HCT116 (cell line): ENCODE measurements at regions not wholly inside any gene's neighbourhood (a gene's known extent, or its start where the extent isn't known, plus 50 kb on each side); places are given as distances from the start of the nearest gene placed in this dataset.

Experiments used
- EZH2 ChIP-seq: fragments of 200-600 bp; sonication (generic); IDR thresholded peaks from 2 replicates; pipeline ENCODE4 v1.6.1; 2017; ENCODE audit warnings: antibody characterized with exemption, mixed run types
- POLR2A ChIP-seq: IDR thresholded peaks from 2 replicates; pipeline ENCODE4 v1.7.0; 2011; ENCODE audit warnings: borderline replicate concordance; ENCODE audit not compliant: insufficient read depth, insufficient read length; ENCODE audit errors: extremely low read depth
- POLR2AphosphoS5 ChIP-seq: IDR thresholded peaks from 2 replicates; pipeline ENCODE4 v1.6.1; 2011; ENCODE audit warnings: mild to moderate bottlenecking, low read depth, low read length, moderate library complexity
- RAD21 ChIP-seq: IDR thresholded peaks from 2 replicates; pipeline ENCODE4 v1.6.1; 2012; ENCODE audit warnings: low read depth, mild to moderate bottlenecking
- SP1 ChIP-seq: IDR thresholded peaks from 2 replicates; pipeline ENCODE4 v1.6.1; 2012; ENCODE audit warnings: low read depth
- SRF ChIP-seq: IDR thresholded peaks from 2 replicates; pipeline ENCODE4 v1.6.1; 2012; ENCODE audit warnings: low read depth
- TCF7L2 ChIP-seq: IDR thresholded peaks from 2 replicates; pipeline ENCODE4 v1.7.0; 2011; ENCODE audit warnings: borderline replicate concordance, inconsistent platforms; ENCODE audit not compliant: insufficient read depth, insufficient read length; ENCODE audit errors: extremely low read depth
- TF ChIP-seq, protein P1 (sequence below), 3 experiments: fragments of 200-600 bp in 1 of 3; sonication (generic) in 1 of 3; IDR thresholded peaks in 2 of 3; conservative IDR thresholded peaks in 1 of 3; 2 replicates each; pipeline ENCODE4 v1.5.1; 2012 to 2017; ENCODE audit warnings: low read depth in 2 of 3, low read length in 2 of 3, antibody characterized with exemption in 1 of 3, borderline replicate concordance in 1 of 3, control low read depth in 1 of 3, mild to moderate bottlenecking in 1 of 3, mixed read lengths in 1 of 3, mixed run types in 1 of 3, moderate library complexity in 1 of 3; ENCODE audit not compliant: insufficient read depth in 1 of 3
- TF ChIP-seq, protein P2 (sequence below): IDR thresholded peaks from 2 replicates; pipeline ENCODE4 v1.6.1; 2011; ENCODE audit warnings: mild to moderate bottlenecking, low read length, moderate library complexity; ENCODE audit not compliant: insufficient replicate concordance; ENCODE audit errors: extremely low read depth
- TF ChIP-seq, protein P3 (sequence below): IDR thresholded peaks from 2 replicates; pipeline ENCODE4 v1.6.1; 2012
- TF ChIP-seq, protein P4 (sequence below): IDR thresholded peaks from 2 replicates; pipeline ENCODE4 v1.6.1; 2012; ENCODE audit warnings: low read depth

DNA sequence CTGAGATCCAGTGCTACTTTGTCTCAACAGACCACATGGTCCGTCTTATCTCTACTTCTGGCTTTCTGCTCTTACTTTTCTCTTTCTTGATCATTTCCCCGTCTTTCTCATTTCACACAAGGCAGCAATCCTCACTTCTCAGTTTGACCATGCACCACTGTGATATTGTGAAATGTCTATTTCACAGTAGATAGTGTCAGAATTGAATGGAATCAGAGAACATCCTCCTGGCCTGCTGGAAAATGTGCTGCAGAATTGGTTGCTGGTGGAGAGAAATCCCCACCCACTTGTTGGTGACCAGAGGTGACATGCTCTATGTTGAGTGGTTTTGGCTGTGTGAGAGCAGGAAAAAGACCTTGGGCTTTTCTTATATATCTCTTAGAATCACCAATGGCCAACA lies 57.8 kb upstream of the RCN1 start:
- TF ChIP-seq, protein P1, sequence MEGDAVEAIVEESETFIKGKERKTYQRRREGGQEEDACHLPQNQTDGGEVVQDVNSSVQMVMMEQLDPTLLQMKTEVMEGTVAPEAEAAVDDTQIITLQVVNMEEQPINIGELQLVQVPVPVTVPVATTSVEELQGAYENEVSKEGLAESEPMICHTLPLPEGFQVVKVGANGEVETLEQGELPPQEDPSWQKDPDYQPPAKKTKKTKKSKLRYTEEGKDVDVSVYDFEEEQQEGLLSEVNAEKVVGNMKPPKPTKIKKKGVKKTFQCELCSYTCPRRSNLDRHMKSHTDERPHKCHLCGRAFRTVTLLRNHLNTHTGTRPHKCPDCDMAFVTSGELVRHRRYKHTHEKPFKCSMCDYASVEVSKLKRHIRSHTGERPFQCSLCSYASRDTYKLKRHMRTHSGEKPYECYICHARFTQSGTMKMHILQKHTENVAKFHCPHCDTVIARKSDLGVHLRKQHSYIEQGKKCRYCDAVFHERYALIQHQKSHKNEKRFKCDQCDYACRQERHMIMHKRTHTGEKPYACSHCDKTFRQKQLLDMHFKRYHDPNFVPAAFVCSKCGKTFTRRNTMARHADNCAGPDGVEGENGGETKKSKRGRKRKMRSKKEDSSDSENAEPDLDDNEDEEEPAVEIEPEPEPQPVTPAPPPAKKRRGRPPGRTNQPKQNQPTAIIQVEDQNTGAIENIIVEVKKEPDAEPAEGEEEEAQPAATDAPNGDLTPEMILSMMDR (IDR thresholded peaks at IDR 0.05 in 2 of 3, conservative IDR thresholded peaks at IDR 0.05 in 1 of 3; ENCODE audit: borderline replicate concordance in 1 of 3, insufficient read depth in 1 of 3, low read depth in 2 of 3, low read length in 2 of 3), result no peak
- TF ChIP-seq EZH2 (no peak), POLR2AphosphoS5 (no peak), SP1 (no peak), TCF7L2 (no peak), POLR2A (no peak), SRF (no peak), RAD21 (no peak)
- TF ChIP-seq, protein P2, sequence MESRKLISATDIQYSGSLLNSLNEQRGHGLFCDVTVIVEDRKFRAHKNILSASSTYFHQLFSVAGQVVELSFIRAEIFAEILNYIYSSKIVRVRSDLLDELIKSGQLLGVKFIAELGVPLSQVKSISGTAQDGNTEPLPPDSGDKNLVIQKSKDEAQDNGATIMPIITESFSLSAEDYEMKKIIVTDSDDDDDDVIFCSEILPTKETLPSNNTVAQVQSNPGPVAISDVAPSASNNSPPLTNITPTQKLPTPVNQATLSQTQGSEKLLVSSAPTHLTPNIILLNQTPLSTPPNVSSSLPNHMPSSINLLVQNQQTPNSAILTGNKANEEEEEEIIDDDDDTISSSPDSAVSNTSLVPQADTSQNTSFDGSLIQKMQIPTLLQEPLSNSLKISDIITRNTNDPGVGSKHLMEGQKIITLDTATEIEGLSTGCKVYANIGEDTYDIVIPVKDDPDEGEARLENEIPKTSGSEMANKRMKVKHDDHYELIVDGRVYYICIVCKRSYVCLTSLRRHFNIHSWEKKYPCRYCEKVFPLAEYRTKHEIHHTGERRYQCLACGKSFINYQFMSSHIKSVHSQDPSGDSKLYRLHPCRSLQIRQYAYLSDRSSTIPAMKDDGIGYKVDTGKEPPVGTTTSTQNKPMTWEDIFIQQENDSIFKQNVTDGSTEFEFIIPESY, result no peak
- TF ChIP-seq, protein P3, sequence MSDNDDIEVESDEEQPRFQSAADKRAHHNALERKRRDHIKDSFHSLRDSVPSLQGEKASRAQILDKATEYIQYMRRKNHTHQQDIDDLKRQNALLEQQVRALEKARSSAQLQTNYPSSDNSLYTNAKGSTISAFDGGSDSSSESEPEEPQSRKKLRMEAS, result no peak
- TF ChIP-seq, protein P4, sequence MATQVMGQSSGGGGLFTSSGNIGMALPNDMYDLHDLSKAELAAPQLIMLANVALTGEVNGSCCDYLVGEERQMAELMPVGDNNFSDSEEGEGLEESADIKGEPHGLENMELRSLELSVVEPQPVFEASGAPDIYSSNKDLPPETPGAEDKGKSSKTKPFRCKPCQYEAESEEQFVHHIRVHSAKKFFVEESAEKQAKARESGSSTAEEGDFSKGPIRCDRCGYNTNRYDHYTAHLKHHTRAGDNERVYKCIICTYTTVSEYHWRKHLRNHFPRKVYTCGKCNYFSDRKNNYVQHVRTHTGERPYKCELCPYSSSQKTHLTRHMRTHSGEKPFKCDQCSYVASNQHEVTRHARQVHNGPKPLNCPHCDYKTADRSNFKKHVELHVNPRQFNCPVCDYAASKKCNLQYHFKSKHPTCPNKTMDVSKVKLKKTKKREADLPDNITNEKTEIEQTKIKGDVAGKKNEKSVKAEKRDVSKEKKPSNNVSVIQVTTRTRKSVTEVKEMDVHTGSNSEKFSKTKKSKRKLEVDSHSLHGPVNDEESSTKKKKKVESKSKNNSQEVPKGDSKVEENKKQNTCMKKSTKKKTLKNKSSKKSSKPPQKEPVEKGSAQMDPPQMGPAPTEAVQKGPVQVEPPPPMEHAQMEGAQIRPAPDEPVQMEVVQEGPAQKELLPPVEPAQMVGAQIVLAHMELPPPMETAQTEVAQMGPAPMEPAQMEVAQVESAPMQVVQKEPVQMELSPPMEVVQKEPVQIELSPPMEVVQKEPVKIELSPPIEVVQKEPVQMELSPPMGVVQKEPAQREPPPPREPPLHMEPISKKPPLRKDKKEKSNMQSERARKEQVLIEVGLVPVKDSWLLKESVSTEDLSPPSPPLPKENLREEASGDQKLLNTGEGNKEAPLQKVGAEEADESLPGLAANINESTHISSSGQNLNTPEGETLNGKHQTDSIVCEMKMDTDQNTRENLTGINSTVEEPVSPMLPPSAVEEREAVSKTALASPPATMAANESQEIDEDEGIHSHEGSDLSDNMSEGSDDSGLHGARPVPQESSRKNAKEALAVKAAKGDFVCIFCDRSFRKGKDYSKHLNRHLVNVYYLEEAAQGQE, result no peak
